ENCODE measurements at regions not wholly inside any gene's neighbourhood (a gene's known extent, or its start where the extent isn't known, plus 50 kb on each side); places are given as distances from the start of the nearest gene placed in this dataset.
"Not testable (repeated sequence)": the region's sequence is repeated elsewhere in the genome, so short reads cannot be mapped to it uniquely, and the experiment has no call there.

- ChIA-PET POLR2A (no interaction called here), CTCF (no interaction called here)
- H3K27ac Mint-ChIP-seq: no peak overlapping the region
- H4K20me1 ChIP-seq (ENCODE audit: control insufficient read depth, insufficient read depth, low read length, poor library complexity, severe bottlenecking): no peaks in the 10 kb centered on the region
- H3K27me3 Mint-ChIP-seq: peaks cover 16% of the 10 kb centered on the region
- no peaks in the 10 kb centered on the region for H3K36me3 ChIP-seq (replicated peaks in 1 of 2; ENCODE audit: control extremely low read depth in 1 of 2, control insufficient read depth in 1 of 2, extremely low read depth in 1 of 2, insufficient read depth in 2 of 2, low read length in 1 of 2)
- ATAC-seq (ENCODE audit: low read depth) (no peak), DNase-seq (no peak)
- WGBS (ENCODE audit: insufficient coverage): 88% methylated on average over 1 of the region's 1 CpG
- no peak overlapping the region for H3K4me3 ChIP-seq (ENCODE audit: control extremely low read depth in 1 of 5, extremely low read depth in 1 of 5, insufficient read depth in 1 of 5, low read depth in 2 of 5, low read length in 4 of 5)
- intact Hi-C loops (cut with micrococcal nuclease): no loop called here
- H3K27me3 ChIP-seq (replicated peaks in 1 of 4; ENCODE audit: control extremely low read depth in 1 of 4, control insufficient read depth in 3 of 4, insufficient read depth in 4 of 4, low read length in 3 of 4): peaks cover 0 to 4% (median 0%) of the 10 kb centered on the region in 4 experiments
- H3K4me2 ChIP-seq (replicated peaks; ENCODE audit: low read depth, low read length, poor library complexity, severe bottlenecking): no peak overlapping the region
- peaks cover 0 to 1% (median 0%) of the 10 kb centered on the region in 3 donors for H3K9me3 ChIP-seq (ENCODE audit: control extremely low read depth in 1 of 3, control insufficient read depth in 2 of 3, insufficient read depth in 1 of 3, low read length in 2 of 3)
- H3K4me3 Mint-ChIP-seq: no peak overlapping the region
- H3K4me1 Mint-ChIP-seq: no peaks in the 10 kb centered on the region
- H3K79me2 ChIP-seq (ENCODE audit: control insufficient read depth, insufficient read depth, low read length): no peaks in the 10 kb centered on the region
- no peaks in the 10 kb centered on the region for H3K4me1 ChIP-seq (ENCODE audit: control insufficient read depth in 2 of 2, insufficient read depth in 2 of 2, low read length in 2 of 2)
- no peak overlapping the region for H3K9ac ChIP-seq (ENCODE audit: low read length)
- no peak overlapping the region for H3K27ac ChIP-seq (ENCODE audit: low read length in 2 of 2)
- H2AFZ ChIP-seq (ENCODE audit: insufficient read depth, low read depth, low read length, poor library complexity, severe bottlenecking): no peak overlapping the region
- no peaks in the 10 kb centered on the region for H3K9me3 Mint-ChIP-seq (ENCODE audit: insufficient read depth)
- TF ChIP-seq CTCF (IDR thresholded peaks at IDR 0.05) (no peak), EZH2 (IDR thresholded peaks at IDR 0.05; ENCODE audit: borderline replicate concordance, insufficient read depth, low read depth, low read length, poor library complexity, severe bottlenecking) (no peak)
Measured at GRCh38 chr17:31780483-31780882, 78.6 kb downstream of the COPRS start.

- ATAC-seq (ENCODE audit: low read depth): no peak
- WGBS (ENCODE audit: insufficient coverage): 0% methylated on average over 2 of the region's 4 CpGs
- peaks cover 0 to 1% (median 0%) of the 10 kb centered on the region in 3 donors for H3K9me3 ChIP-seq (ENCODE audit: control extremely low read depth in 1 of 3, control insufficient read depth in 2 of 3, insufficient read depth in 1 of 3, low read length in 2 of 3)
- DNase-seq: no peak
- Mint-ChIP-seq H3K27ac (no peak overlapping the region), H3K4me1 (no peaks in the 10 kb centered on the region), H3K27me3 (peaks cover 17% of the 10 kb centered on the region), H3K9me3 (ENCODE audit: insufficient read depth) (no peaks in the 10 kb centered on the region), H3K4me3 (no peak overlapping the region)
- TF ChIP-seq CTCF (IDR thresholded peaks at IDR 0.05) (no peak), EZH2 (IDR thresholded peaks at IDR 0.05; ENCODE audit: borderline replicate concordance, insufficient read depth, low read depth, low read length, poor library complexity, severe bottlenecking) (no peak)
- H4K20me1 ChIP-seq (ENCODE audit: control insufficient read depth, insufficient read depth, low read length, poor library complexity, severe bottlenecking): no peaks in the 10 kb centered on the region
- H3K4me1 ChIP-seq (ENCODE audit: control insufficient read depth in 2 of 2, insufficient read depth in 2 of 2, low read length in 2 of 2): no peaks in the 10 kb centered on the region
- H3K4me3 ChIP-seq (ENCODE audit: control extremely low read depth in 1 of 5, extremely low read depth in 1 of 5, insufficient read depth in 1 of 5, low read depth in 2 of 5, low read length in 4 of 5): no peak overlapping the region
- peaks cover 0 to 4% (median 0%) of the 10 kb centered on the region in 4 experiments for H3K27me3 ChIP-seq (replicated peaks in 1 of 4; ENCODE audit: control extremely low read depth in 1 of 4, control insufficient read depth in 3 of 4, insufficient read depth in 4 of 4, low read length in 3 of 4)
- H3K79me2 ChIP-seq (ENCODE audit: control insufficient read depth, insufficient read depth, low read length): no peaks in the 10 kb centered on the region
- ChIA-PET CTCF (interaction anchor here (0.6 to 0.7 kb wide), 3 partner anchors 128 to 228 kb away, joined by 3 to 4 read pairs (median 3); no protein-coding TSS in a partner anchor), POLR2A (no interaction called here)
- H2AFZ ChIP-seq (ENCODE audit: insufficient read depth, low read depth, low read length, poor library complexity, severe bottlenecking): no peak overlapping the region
- no peak overlapping the region for H3K4me2 ChIP-seq (replicated peaks; ENCODE audit: low read depth, low read length, poor library complexity, severe bottlenecking)
- no peaks in the 10 kb centered on the region for H3K36me3 ChIP-seq (replicated peaks in 1 of 2; ENCODE audit: control extremely low read depth in 1 of 2, control insufficient read depth in 1 of 2, extremely low read depth in 1 of 2, insufficient read depth in 2 of 2, low read length in 1 of 2)
- intact Hi-C loops (cut with micrococcal nuclease): no loop called here
- no peak overlapping the region for H3K27ac ChIP-seq (ENCODE audit: low read length in 2 of 2)
- no peak overlapping the region for H3K9ac ChIP-seq (ENCODE audit: low read length)
Measured at GRCh38 chr17:31778523-31778922, 80.5 kb downstream of the COPRS start.

- H4K20me1 ChIP-seq (ENCODE audit: control insufficient read depth, insufficient read depth, low read length, poor library complexity, severe bottlenecking); H3K4me1 Mint-ChIP-seq; H3K4me3 ChIP-seq (ENCODE audit: control extremely low read depth in 1 of 5, extremely low read depth in 1 of 5, insufficient read depth in 1 of 5, low read depth in 2 of 5, low read length in 4 of 5); ATAC-seq (ENCODE audit: low read depth); H3K27me3 Mint-ChIP-seq; H3K9ac ChIP-seq (ENCODE audit: low read length); H2AFZ ChIP-seq (ENCODE audit: insufficient read depth, low read depth, low read length, poor library complexity, severe bottlenecking); H3K27me3 ChIP-seq (replicated peaks in 1 of 4; ENCODE audit: control extremely low read depth in 1 of 4, control insufficient read depth in 3 of 4, insufficient read depth in 4 of 4, low read length in 3 of 4); H3K27ac ChIP-seq (ENCODE audit: low read length in 2 of 2); H3K4me2 ChIP-seq (replicated peaks; ENCODE audit: low read depth, low read length, poor library complexity, severe bottlenecking); H3K27ac Mint-ChIP-seq; DNase-seq; POLR2A ChIA-PET; H3K4me1 ChIP-seq (ENCODE audit: control insufficient read depth in 2 of 2, insufficient read depth in 2 of 2, low read length in 2 of 2); H3K36me3 ChIP-seq (replicated peaks in 1 of 2; ENCODE audit: control extremely low read depth in 1 of 2, control insufficient read depth in 1 of 2, extremely low read depth in 1 of 2, insufficient read depth in 2 of 2, low read length in 1 of 2); CTCF ChIA-PET; H3K9me3 ChIP-seq (ENCODE audit: control extremely low read depth in 1 of 3, control insufficient read depth in 2 of 3, insufficient read depth in 1 of 3, low read length in 2 of 3); intact Hi-C loops (cut with micrococcal nuclease); H3K9me3 Mint-ChIP-seq (ENCODE audit: insufficient read depth); H3K4me3 Mint-ChIP-seq; H3K79me2 ChIP-seq (ENCODE audit: control insufficient read depth, insufficient read depth, low read length): not testable (repeated sequence)
- whole genome bisulfite sequencing (ENCODE audit: insufficient coverage): 90% methylated on average over 2 of the region's 3 CpGs
Measured at GRCh38 chr17:31771328-31771727, 87.7 kb downstream of the COPRS start.
